SHP77 treated with DMSO at 0.1 percent for 48 hours (cell line): ENCODE measurements at regions not wholly inside any gene's neighbourhood (a gene's known extent, or its start where the extent isn't known, plus 50 kb on each side); places are given as distances from the start of the nearest gene placed in this dataset.
"Not testable (repeated sequence)": the region's sequence is repeated elsewhere in the genome, so short reads cannot be mapped to it uniquely, and the experiment has no call there.

ENCODE experiments used
- DNase-seq: peaks from one replicate; lab custom pipeline; 2025; lab: John Stamatoyannopoulos, UW

GRCh38 chr14:81751198-81751597 is 217.5 kb upstream of the SEL1L start:
- DNase-seq: no peak

- no peak for DNase-seq
Measured at GRCh38 chr14:81759541-81759940, 225.9 kb upstream of the SEL1L start.

- DNase-seq: no peak
Measured at GRCh38 chr14:81765651-81766275, 232.1 kb upstream of the SEL1L start.

GRCh38 chr14:81766321-81766915 is 232.8 kb upstream of the SEL1L start:
- DNase-seq: no peak

- DNase-seq: no peak
Measured at GRCh38 chr14:81767266-81767995, 233.8 kb upstream of the SEL1L start.

GRCh38 chr14:81771651-81772275 is 238.1 kb upstream of the SEL1L start:
- no peak for DNase-seq

- no peak for DNase-seq
Measured at GRCh38 chr14:81772381-81772780, 238.7 kb upstream of the SEL1L start.

GRCh38 chr14:81776531-81776930 is 242.9 kb upstream of the SEL1L start:
- no peak for DNase-seq

- not testable (repeated sequence) for DNase-seq
Measured at GRCh38 chr14:81781798-81782197, 248.1 kb upstream of the SEL1L start.

GRCh38 chr14:81784084-81784483 is 250.4 kb upstream of the SEL1L start:
- DNase-seq: no peak

GRCh38 chr14:81797315-81797714 is 263.7 kb upstream of the SEL1L start:
- no peak for DNase-seq

GRCh38 chr14:81801921-81802320 is 268.3 kb upstream of the SEL1L start:
- DNase-seq: no peak

- DNase-seq: no peak
Measured at GRCh38 chr14:81802341-81802740, 268.7 kb upstream of the SEL1L start.

GRCh38 chr14:81805785-81806184 is 272.1 kb upstream of the SEL1L start:
- DNase-seq: no peak

- no peak for DNase-seq
Measured at GRCh38 chr14:81811705-81812269, 278.1 kb upstream of the SEL1L start.

GRCh38 chr14:81818271-81818670 is 284.6 kb upstream of the SEL1L start:
- no peak for DNase-seq

GRCh38 chr14:81819344-81819743 is 285.7 kb upstream of the SEL1L start:
- no peak for DNase-seq

GRCh38 chr14:81819910-81820309 is 286.3 kb upstream of the SEL1L start:
- no peak for DNase-seq

- no peak for DNase-seq
Measured at GRCh38 chr14:81826081-81826480, 292.4 kb upstream of the SEL1L start.

GRCh38 chr14:81829447-81829846 is 295.8 kb upstream of the SEL1L start:
- no peak for DNase-seq

GRCh38 chr14:81831128-81831820 is 297.6 kb upstream of the SEL1L start:
- DNase-seq: no peak

GRCh38 chr14:81834308-81834707 is 300.7 kb upstream of the SEL1L start:
- DNase-seq: no peak
